GM12878 (cell line): ENCODE measurements at regions not wholly inside any gene's neighbourhood (a gene's known extent, or its start where the extent isn't known, plus 50 kb on each side); places are given as distances from the start of the nearest gene placed in this dataset.

Experiments used
- BRCA1 ChIP-seq: IDR thresholded peaks from 2 replicates; pipeline ENCODE4 v1.6.1; 2011; ENCODE audit warnings: low read depth, low read length, improper control_type of control experiment
- CEBPZ ChIP-seq: fragments of 150-350 bp; IDR thresholded peaks from 2 replicates; pipeline ENCODE4 v1.6.1; 2016; ENCODE audit warnings: low read depth, low read length
- ELK1 ChIP-seq: IDR thresholded peaks from 2 replicates; pipeline ENCODE4 v1.6.1; 2012; ENCODE audit warnings: low read depth, low read length, improper control_type of control experiment
- MTA3 ChIP-seq: IDR thresholded peaks from 2 replicates; pipeline ENCODE4 v1.6.1; 2012; ENCODE audit warnings: low read length, inconsistent platforms, borderline replicate concordance
- PRDM15 ChIP-seq: fragments of 450-650 bp; formaldehyde crosslinking; IDR thresholded peaks from 2 replicates; pipeline ENCODE4 v1.4.0; 2020; ENCODE audit warnings: mild to moderate bottlenecking, moderate library complexity
- RAD21 ChIP-seq: IDR thresholded peaks from 2 replicates; pipeline ENCODE4 v1.6.1; 2011; ENCODE audit warnings: mild to moderate bottlenecking, low read depth, low read length, moderate library complexity; ENCODE audit not compliant: insufficient read depth
- SIN3A ChIP-seq: IDR thresholded peaks from 2 replicates; pipeline ENCODE4 v1.6.1; 2012; ENCODE audit warnings: low read depth, low read length, improper control_type of control experiment
- SIX5 ChIP-seq: IDR thresholded peaks from 2 replicates; pipeline ENCODE4 v1.6.1; 2011; ENCODE audit warnings: mild to moderate bottlenecking, low read depth, low read length, moderate library complexity; ENCODE audit not compliant: severe bottlenecking
- SRF ChIP-seq, 2 experiments: IDR thresholded peaks; 2 replicates each; pipeline ENCODE4 v1.6.1; 2011; ENCODE audit warnings: low read depth in 2 of 2, low read length in 2 of 2, mild to moderate bottlenecking in 1 of 2, moderate library complexity in 1 of 2
- TBL1XR1 ChIP-seq: IDR thresholded peaks from 2 replicates; pipeline ENCODE4 v1.6.1; 2012; ENCODE audit warnings: low read depth, low read length, improper control_type of control experiment
- YBX1 ChIP-seq: fragments of 450-650 bp; IDR thresholded peaks from 2 replicates; pipeline ENCODE4 v1.6.1; 2016; ENCODE audit warnings: antibody characterized with exemption
- ZNF622 ChIP-seq: fragments of 450-650 bp; IDR thresholded peaks from 2 replicates; pipeline ENCODE4 v1.6.1; 2017; ENCODE audit warnings: mild to moderate bottlenecking, inconsistent platforms

- TF ChIP-seq PRDM15 (CRISPR knock-in tag): no peak
- TF ChIP-seq BRCA1: no peak
- no peak for TF ChIP-seq RAD21
- TF ChIP-seq MTA3: no peak
- TF ChIP-seq ELK1: no peak
- TF ChIP-seq SRF (IDR thresholded peaks at IDR 0.05; ENCODE audit: low read depth in 2 of 2, low read length in 2 of 2): no peak
- no peak for TF ChIP-seq ZNF622
- no peak for TF ChIP-seq SIX5
- TF ChIP-seq TBL1XR1: no peak
- TF ChIP-seq SIN3A: no peak
- no peak for TF ChIP-seq YBX1
- TF ChIP-seq CEBPZ: no peak
Measured at GRCh38 chr9:105087910-105088898, 156.2 kb upstream of the SLC44A1 start (continued).
